HL-60 (cell line): ENCODE measurements at regions not wholly inside any gene's neighbourhood (a gene's known extent, or its start where the extent isn't known, plus 50 kb on each side); places are given as distances from the start of the nearest gene placed in this dataset.

ENCODE experiments used
- GABPA ChIP-seq: IDR thresholded peaks from 2 replicates; pipeline ENCODE4 v1.6.1; 2012; ENCODE audit warnings: low read depth
- POLR2AphosphoS5 ChIP-seq: IDR thresholded peaks from 2 replicates; pipeline ENCODE4 v1.6.1; 2012; ENCODE audit warnings: low read depth
- SPI1 ChIP-seq: IDR thresholded peaks from 2 replicates; pipeline ENCODE4 v1.6.1; 2012; ENCODE audit warnings: low read depth, mild to moderate bottlenecking, borderline replicate concordance
- TF ChIP-seq, protein P1 (sequence below): IDR thresholded peaks from one replicate; pipeline ENCODE4 v1.5.1; 2011; ENCODE audit warnings: low read length, control low read depth, inconsistent platforms; ENCODE audit not compliant: insufficient read depth

DNA sequence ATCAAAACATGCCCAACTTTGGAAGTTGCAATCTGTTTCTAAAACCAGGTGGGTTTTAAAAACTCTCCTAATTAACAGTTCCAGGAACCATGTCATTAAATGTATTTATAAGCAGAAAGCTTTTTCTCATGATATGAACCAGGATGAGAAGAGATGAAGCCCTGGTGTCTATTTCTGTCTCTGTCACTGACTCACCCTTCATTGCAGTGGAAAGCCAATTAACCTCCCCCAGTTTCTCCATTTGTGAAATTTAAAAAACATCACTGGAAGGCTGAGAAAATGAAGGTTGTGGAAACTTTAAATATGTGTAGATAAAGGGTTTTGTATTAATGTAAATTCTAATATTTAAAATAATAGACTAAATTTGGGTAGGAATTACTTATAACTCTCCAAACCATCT is 1088.0 kb downstream of the SORCS1 start:
- TF ChIP-seq, protein P1, sequence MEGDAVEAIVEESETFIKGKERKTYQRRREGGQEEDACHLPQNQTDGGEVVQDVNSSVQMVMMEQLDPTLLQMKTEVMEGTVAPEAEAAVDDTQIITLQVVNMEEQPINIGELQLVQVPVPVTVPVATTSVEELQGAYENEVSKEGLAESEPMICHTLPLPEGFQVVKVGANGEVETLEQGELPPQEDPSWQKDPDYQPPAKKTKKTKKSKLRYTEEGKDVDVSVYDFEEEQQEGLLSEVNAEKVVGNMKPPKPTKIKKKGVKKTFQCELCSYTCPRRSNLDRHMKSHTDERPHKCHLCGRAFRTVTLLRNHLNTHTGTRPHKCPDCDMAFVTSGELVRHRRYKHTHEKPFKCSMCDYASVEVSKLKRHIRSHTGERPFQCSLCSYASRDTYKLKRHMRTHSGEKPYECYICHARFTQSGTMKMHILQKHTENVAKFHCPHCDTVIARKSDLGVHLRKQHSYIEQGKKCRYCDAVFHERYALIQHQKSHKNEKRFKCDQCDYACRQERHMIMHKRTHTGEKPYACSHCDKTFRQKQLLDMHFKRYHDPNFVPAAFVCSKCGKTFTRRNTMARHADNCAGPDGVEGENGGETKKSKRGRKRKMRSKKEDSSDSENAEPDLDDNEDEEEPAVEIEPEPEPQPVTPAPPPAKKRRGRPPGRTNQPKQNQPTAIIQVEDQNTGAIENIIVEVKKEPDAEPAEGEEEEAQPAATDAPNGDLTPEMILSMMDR, result no peak
- no peak for TF ChIP-seq POLR2AphosphoS5
- TF ChIP-seq GABPA, result no peak
- TF ChIP-seq SPI1, result no peak
